HepG2 (cell line): ENCODE measurements at regions not wholly inside any gene's neighbourhood (a gene's known extent, or its start where the extent isn't known, plus 50 kb on each side); places are given as distances from the start of the nearest gene placed in this dataset.
A peak's percentile ranks its signal among the peaks of the same experiment; 100 is the strongest.

Source experiments
- ATAC-seq: fragments of 200-7000 bp; cut with Tn5 transposase; 3 replicates; pipeline ENCODE4 v1.9.1; 2020; ENCODE audit warnings: mild to moderate bottlenecking, moderate library complexity
- BruUV-seq: library from RNA; stranded (reverse); fragments of 400-500 nt; replicated peaks from 2 replicates; lab custom pipeline; 2021; lab: Mats Ljungman, UMichigan
- CTCF ChIA-PET: fragments of 300-600 bp; formaldehyde crosslinking; extraction: SDS; loops from one replicate; lab custom pipeline; 2021; ENCODE audit warnings: low total read pairs, inconsistent platforms, low intra/inter-chr PET ratio; lab: Yijun Ruan, JAX
- POLR2A ChIA-PET: fragments of 350-600 bp; sonication (Branson Sonifier 250); formaldehyde crosslinking; loops from one replicate; lab custom pipeline; 2020; ENCODE audit warnings: antibody characterized with exemption, inconsistent platforms; lab: Yijun Ruan, JAX
- DNase-seq: peaks from one replicate; pipeline ENCODE4 v3.0.0-alpha.2; 2015; ENCODE audit warnings: low spot score
- FAIRE-seq: peaks from 3 replicates; lab custom pipeline; 2011; peaks lifted over from hg19 to GRCh38; lab: Jason Lieb, UNC
- H2AFZ ChIP-seq: one replicate; pipeline ENCODE4 v1.6.1; 2011; ENCODE audit warnings: low read length, inconsistent platforms
- H3K27ac ChIP-seq: fragments of 300-600 bp; 3 replicates; pipeline ENCODE4 v1.8.0; 2011; ENCODE audit warnings: mixed run types, mild to moderate bottlenecking, mixed read lengths, low read length, inconsistent platforms; ENCODE audit not compliant: insufficient read depth; ENCODE audit errors: extremely low read length
- H3K27me3 ChIP-seq, 2 experiments: fragments of 200-600 bp in 1 of 2; 2 replicates in 1 of 2; 3 replicates in 1 of 2; pipeline versions ENCODE4 v1.6.0 to v1.8.0; 2011; ENCODE audit warnings: low read length in 2 of 2, mild to moderate bottlenecking in 2 of 2, moderate library complexity in 2 of 2, inconsistent platforms in 1 of 2; ENCODE audit not compliant: insufficient read depth in 2 of 2, control insufficient read depth in 1 of 2
- H3K36me3 ChIP-seq, 2 experiments: fragments of 200-600 bp in 1 of 2; replicated peaks in 1 of 2; 2 replicates in 1 of 2; 3 replicates in 1 of 2; pipeline versions ENCODE4 v1.5.1 to v1.8.0; 2011; ENCODE audit warnings: low read length in 2 of 2, inconsistent platforms in 1 of 2; ENCODE audit not compliant: insufficient read depth in 2 of 2, control insufficient read depth in 1 of 2
- H3K4me1 ChIP-seq: 2 replicates; pipeline ENCODE4 v1.5.1; 2012; ENCODE audit warnings: low read length, inconsistent platforms; ENCODE audit not compliant: insufficient read depth
- H3K4me2 ChIP-seq: 2 replicates; pipeline ENCODE4 v1.6.0; 2011; ENCODE audit warnings: low read depth, low read length, inconsistent platforms
- H3K4me3 ChIP-seq, 3 experiments: fragments of 200-600 bp in 1 of 3; sonication (generic), shearing (Covaris generic) in 1 of 3; replicated peaks in 1 of 3; 2 replicates each; pipeline ENCODE4 v1.5.1; 2011 to 2016; ENCODE audit warnings: low read length in 3 of 3, inconsistent platforms in 2 of 3, low read depth in 2 of 3, mild to moderate bottlenecking in 2 of 3, control low read depth in 1 of 3, mixed read lengths in 1 of 3; ENCODE audit not compliant: insufficient read depth in 1 of 3
- H3K79me2 ChIP-seq: one replicate; pipeline ENCODE4 v1.6.1; 2011; ENCODE audit warnings: low read length, inconsistent platforms; ENCODE audit not compliant: insufficient read depth
- H3K9ac ChIP-seq: 2 replicates; pipeline ENCODE4 v1.6.0; 2011; ENCODE audit warnings: mild to moderate bottlenecking, low read depth, low read length, inconsistent platforms; ENCODE audit not compliant: insufficient read depth
- H3K9me3 ChIP-seq: 2 replicates; pipeline ENCODE4 v1.5.1; 2012; ENCODE audit warnings: mild to moderate bottlenecking, low read length
- H4K20me1 ChIP-seq: 2 replicates; pipeline ENCODE4 v1.6.0; 2011; ENCODE audit warnings: inconsistent platforms, mild to moderate bottlenecking, low read length, moderate library complexity; ENCODE audit not compliant: insufficient read depth
- HMG20A ChIP-seq: IDR thresholded peaks from 2 replicates; pipeline ENCODE4 v1.6.1; 2016; ENCODE audit warnings: borderline replicate concordance
- KDM4B ChIP-seq: sonication (generic); formaldehyde crosslinking; IDR thresholded peaks from 2 replicates; pipeline ENCODE4 v1.4.0; 2020; ENCODE audit warnings: missing genetic modification reagents
- KLF11 ChIP-seq: IDR thresholded peaks from 2 replicates; pipeline ENCODE4 v1.6.1; 2016; ENCODE audit warnings: missing compliant biosample characterization
- NFKB2 ChIP-seq: sonication (generic); formaldehyde crosslinking; IDR thresholded peaks from 2 replicates; pipeline ENCODE4 v1.4.0; 2020; ENCODE audit warnings: missing genetic modification reagents, borderline replicate concordance
- TAF1 ChIP-seq: sonication (generic); formaldehyde crosslinking; IDR thresholded peaks from 2 replicates; pipeline ENCODE4 v1.4.0; 2020; ENCODE audit warnings: missing genetic modification reagents
- TCF7 ChIP-seq: sonication (generic); IDR thresholded peaks from 2 replicates; pipeline ENCODE4 v1.6.1; 2016; ENCODE audit warnings: antibody characterized with exemption, low read depth
- ZNF557 ChIP-seq: sonication (generic); formaldehyde crosslinking; IDR thresholded peaks from 2 replicates; pipeline ENCODE4 v1.4.0; 2020; ENCODE audit warnings: missing genetic modification reagents
- whole genome bisulfite sequencing: methylation state at CpG from one replicate; pipeline ENCODE4 v1.1.6; 2017; ENCODE audit warnings: low lambda C conversion rate; 5-methylcytosine and 5-hydroxymethylcytosine counted together
- in situ Hi-C: cut with HindIII; loops from 2 replicates; pipeline ENCODE4 v1.10.0; 2017; ENCODE audit warnings: low pct_unique_long_range_greater_than_20kb; ENCODE audit not compliant: extremely low pct_ligation_motif_present
- intact Hi-C: fragments of 100-400 bp; cut with micrococcal nuclease; formaldehyde crosslinking; loops from one replicate; pipeline ENCODE4 v1.10.0; 2022; ENCODE audit not compliant: unreplicated experiment
- TF ChIP-seq, protein P1 (sequence below): IDR thresholded peaks from 2 replicates; pipeline ENCODE4 v1.6.1; 2016
- TF ChIP-seq, protein P2 (sequence below): IDR thresholded peaks from 2 replicates; pipeline ENCODE4 v1.6.1; 2016; ENCODE audit warnings: mild to moderate bottlenecking, missing biosample characterization, missing genetic modification reagents
- TF ChIP-seq, protein P3 (sequence below): sonication (generic); formaldehyde crosslinking; IDR thresholded peaks from 2 replicates; pipeline ENCODE4 v1.4.0; 2020; ENCODE audit warnings: mild to moderate bottlenecking, missing genetic modification reagents
- TF ChIP-seq, protein P4 (sequence below): sonication (generic); formaldehyde crosslinking; IDR thresholded peaks from 2 replicates; pipeline ENCODE4 v1.5.1; 2020; ENCODE audit warnings: mild to moderate bottlenecking, missing genetic modification reagents, moderate library complexity

DNA sequence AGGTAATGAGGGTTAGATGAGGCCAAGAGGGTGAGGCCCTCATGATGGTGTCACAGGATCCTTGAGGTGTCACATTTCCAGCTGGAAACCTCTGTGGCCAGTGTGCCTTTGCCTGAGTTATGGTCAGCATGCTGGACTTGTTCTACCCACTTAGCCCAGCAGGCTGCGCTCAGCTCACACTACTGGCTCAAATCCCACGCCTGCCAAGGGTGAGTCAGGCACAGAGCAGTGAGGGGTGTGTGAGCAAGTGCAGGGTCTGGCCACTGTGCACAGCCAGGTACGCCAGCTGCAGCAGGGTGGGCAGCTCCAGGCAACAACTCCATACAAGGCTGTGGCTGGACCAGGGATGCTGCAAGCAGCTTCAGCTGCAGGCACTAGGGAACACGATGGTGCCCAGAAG lies 616.6 kb upstream of the FSHR start:
- no peaks in the 10 kb centered on the region for H4K20me1 ChIP-seq
- no peak overlapping the region for H3K4me3 ChIP-seq
- H3K9me3 ChIP-seq = no peaks in the 10 kb centered on the region
- ChIA-PET POLR2A (no interaction called here), CTCF (interaction anchor here (2.3 kb wide), 1 partner anchor 631 kb away, joined by 10 read pairs; no protein-coding TSS in a partner anchor)
- 21% methylated on average over 3 of the region's 4 CpGs for WGBS
- ATAC-seq (peak; percentile 100), FAIRE-seq (peak; percentile 90), DNase-seq (peak; percentile 53)
- H3K79me2 ChIP-seq = no peaks in the 10 kb centered on the region
- H3K4me2 ChIP-seq = no peak overlapping the region
- intact Hi-C loops = loop anchor here (1.0 to 5.0 kb wide), 4 partner anchors 373 to 824 kb away; no protein-coding TSS in a partner anchor
- H3K27me3 ChIP-seq = no peaks in the 10 kb centered on the region
- no peak overlapping the region for H3K9ac ChIP-seq
- H3K27ac ChIP-seq = no peak overlapping the region
- no peak overlapping the region for H2AFZ ChIP-seq
- no peaks in the 10 kb centered on the region for H3K36me3 ChIP-seq
- no TSS peak for BruUV-seq
- no peaks in the 10 kb centered on the region for H3K4me1 ChIP-seq
- in situ Hi-C loops = loop anchor here (5.0 to 10.0 kb wide), 2 partner anchors 371 to 634 kb away; no protein-coding TSS in a partner anchor
- TF ChIP-seq NFKB2 (CRISPR knock-in tag) = peak; percentile 27; the same call in 1 of the 2 replicates
- TF ChIP-seq, protein P1, sequence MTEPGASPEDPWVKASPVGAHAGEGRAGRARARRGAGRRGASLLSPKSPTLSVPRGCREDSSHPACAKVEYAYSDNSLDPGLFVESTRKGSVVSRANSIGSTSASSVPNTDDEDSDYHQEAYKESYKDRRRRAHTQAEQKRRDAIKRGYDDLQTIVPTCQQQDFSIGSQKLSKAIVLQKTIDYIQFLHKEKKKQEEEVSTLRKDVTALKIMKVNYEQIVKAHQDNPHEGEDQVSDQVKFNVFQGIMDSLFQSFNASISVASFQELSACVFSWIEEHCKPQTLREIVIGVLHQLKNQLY (CRISPR knock-in tag) = no peak
- no peak for TF ChIP-seq TAF1
- TF ChIP-seq TCF7 = no peak
- TF ChIP-seq, protein P2, sequence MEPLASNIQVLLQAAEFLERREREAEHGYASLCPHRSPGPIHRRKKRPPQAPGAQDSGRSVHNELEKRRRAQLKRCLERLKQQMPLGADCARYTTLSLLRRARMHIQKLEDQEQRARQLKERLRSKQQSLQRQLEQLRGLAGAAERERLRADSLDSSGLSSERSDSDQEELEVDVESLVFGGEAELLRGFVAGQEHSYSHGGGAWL = no peak
- no peak for TF ChIP-seq KDM4B (CRISPR knock-in tag)
- TF ChIP-seq, protein P3, sequence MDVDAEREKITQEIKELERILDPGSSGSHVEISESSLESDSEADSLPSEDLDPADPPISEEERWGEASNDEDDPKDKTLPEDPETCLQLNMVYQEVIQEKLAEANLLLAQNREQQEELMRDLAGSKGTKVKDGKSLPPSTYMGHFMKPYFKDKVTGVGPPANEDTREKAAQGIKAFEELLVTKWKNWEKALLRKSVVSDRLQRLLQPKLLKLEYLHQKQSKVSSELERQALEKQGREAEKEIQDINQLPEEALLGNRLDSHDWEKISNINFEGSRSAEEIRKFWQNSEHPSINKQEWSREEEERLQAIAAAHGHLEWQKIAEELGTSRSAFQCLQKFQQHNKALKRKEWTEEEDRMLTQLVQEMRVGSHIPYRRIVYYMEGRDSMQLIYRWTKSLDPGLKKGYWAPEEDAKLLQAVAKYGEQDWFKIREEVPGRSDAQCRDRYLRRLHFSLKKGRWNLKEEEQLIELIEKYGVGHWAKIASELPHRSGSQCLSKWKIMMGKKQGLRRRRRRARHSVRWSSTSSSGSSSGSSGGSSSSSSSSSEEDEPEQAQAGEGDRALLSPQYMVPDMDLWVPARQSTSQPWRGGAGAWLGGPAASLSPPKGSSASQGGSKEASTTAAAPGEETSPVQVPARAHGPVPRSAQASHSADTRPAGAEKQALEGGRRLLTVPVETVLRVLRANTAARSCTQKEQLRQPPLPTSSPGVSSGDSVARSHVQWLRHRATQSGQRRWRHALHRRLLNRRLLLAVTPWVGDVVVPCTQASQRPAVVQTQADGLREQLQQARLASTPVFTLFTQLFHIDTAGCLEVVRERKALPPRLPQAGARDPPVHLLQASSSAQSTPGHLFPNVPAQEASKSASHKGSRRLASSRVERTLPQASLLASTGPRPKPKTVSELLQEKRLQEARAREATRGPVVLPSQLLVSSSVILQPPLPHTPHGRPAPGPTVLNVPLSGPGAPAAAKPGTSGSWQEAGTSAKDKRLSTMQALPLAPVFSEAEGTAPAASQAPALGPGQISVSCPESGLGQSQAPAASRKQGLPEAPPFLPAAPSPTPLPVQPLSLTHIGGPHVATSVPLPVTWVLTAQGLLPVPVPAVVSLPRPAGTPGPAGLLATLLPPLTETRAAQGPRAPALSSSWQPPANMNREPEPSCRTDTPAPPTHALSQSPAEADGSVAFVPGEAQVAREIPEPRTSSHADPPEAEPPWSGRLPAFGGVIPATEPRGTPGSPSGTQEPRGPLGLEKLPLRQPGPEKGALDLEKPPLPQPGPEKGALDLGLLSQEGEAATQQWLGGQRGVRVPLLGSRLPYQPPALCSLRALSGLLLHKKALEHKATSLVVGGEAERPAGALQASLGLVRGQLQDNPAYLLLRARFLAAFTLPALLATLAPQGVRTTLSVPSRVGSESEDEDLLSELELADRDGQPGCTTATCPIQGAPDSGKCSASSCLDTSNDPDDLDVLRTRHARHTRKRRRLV (CRISPR knock-in tag) = no peak
- no peak for TF ChIP-seq HMG20A (CRISPR knock-in tag)
- TF ChIP-seq KLF11 (CRISPR knock-in tag) = no peak
- TF ChIP-seq, protein P4, sequence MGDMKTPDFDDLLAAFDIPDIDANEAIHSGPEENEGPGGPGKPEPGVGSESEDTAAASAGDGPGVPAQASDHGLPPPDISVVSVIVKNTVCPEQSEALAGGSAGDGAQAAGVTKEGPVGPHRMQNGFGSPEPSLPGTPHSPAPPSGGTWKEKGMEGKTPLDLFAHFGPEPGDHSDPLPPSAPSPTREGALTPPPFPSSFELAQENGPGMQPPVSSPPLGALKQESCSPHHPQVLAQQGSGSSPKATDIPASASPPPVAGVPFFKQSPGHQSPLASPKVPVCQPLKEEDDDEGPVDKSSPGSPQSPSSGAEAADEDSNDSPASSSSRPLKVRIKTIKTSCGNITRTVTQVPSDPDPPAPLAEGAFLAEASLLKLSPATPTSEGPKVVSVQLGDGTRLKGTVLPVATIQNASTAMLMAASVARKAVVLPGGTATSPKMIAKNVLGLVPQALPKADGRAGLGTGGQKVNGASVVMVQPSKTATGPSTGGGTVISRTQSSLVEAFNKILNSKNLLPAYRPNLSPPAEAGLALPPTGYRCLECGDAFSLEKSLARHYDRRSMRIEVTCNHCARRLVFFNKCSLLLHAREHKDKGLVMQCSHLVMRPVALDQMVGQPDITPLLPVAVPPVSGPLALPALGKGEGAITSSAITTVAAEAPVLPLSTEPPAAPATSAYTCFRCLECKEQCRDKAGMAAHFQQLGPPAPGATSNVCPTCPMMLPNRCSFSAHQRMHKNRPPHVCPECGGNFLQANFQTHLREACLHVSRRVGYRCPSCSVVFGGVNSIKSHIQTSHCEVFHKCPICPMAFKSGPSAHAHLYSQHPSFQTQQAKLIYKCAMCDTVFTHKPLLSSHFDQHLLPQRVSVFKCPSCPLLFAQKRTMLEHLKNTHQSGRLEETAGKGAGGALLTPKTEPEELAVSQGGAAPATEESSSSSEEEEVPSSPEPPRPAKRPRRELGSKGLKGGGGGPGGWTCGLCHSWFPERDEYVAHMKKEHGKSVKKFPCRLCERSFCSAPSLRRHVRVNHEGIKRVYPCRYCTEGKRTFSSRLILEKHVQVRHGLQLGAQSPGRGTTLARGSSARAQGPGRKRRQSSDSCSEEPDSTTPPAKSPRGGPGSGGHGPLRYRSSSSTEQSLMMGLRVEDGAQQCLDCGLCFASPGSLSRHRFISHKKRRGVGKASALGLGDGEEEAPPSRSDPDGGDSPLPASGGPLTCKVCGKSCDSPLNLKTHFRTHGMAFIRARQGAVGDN (CRISPR knock-in tag) = peak; percentile 20; the same call in 1 of the 2 replicates
- TF ChIP-seq ZNF557 (CRISPR knock-in tag) = no peak
